Ectodermal cell (in vitro differentiated cells): ENCODE measurements at regions not wholly inside any gene's neighbourhood (a gene's known extent, or its start where the extent isn't known, plus 50 kb on each side); places are given as distances from the start of the nearest gene placed in this dataset.

ENCODE experiments used
- H3K27ac ChIP-seq: 2 replicates; pipeline ENCODE4 v1.7.0; 2013; ENCODE audit warnings: mild to moderate bottlenecking, low read depth, low read length; ENCODE audit not compliant: insufficient read depth, poor library complexity, severe bottlenecking
- H3K27me3 ChIP-seq: 2 replicates; pipeline ENCODE4 v1.7.0; 2013; ENCODE audit warnings: mild to moderate bottlenecking, low read length; ENCODE audit not compliant: insufficient read depth, control insufficient read depth, poor library complexity, severe bottlenecking
- H3K36me3 ChIP-seq: one replicate; pipeline ENCODE4 v1.7.0; 2013; ENCODE audit warnings: low read length; ENCODE audit not compliant: control insufficient read depth, insufficient read depth
- H3K4me1 ChIP-seq: one replicate; pipeline ENCODE4 v1.7.0; 2013; ENCODE audit warnings: low read length; ENCODE audit not compliant: control insufficient read depth, insufficient read depth
- H3K4me3 ChIP-seq: 2 replicates; pipeline ENCODE4 v1.7.0; 2013; ENCODE audit warnings: low read depth, low read length, control low read depth; ENCODE audit not compliant: insufficient read depth
- H3K9me3 ChIP-seq: 2 replicates; pipeline ENCODE4 v1.7.0; 2013; ENCODE audit warnings: mild to moderate bottlenecking, low read length, moderate library complexity; ENCODE audit not compliant: control insufficient read depth
- WGBS, 2 experiments: methylation state at CpG; one replicate each; pipeline ENCODE4 v1.1.7; 2013; ENCODE audit warnings: missing lambda C conversion rate in 2 of 2; 5-methylcytosine and 5-hydroxymethylcytosine counted together

GRCh38 chr1:208460823-208461222, 216.6 kb upstream of the PLXNA2 start:
- Histone ChIP-seq H3K36me3 (no peaks in the 10 kb centered on the region), H3K27ac (no peak overlapping the region), H3K4me3 (no peak overlapping the region), H3K4me1 (no peaks in the 10 kb centered on the region), H3K27me3 (no peaks in the 10 kb centered on the region), H3K9me3 (no peaks in the 10 kb centered on the region)
- WGBS, 2 experiments: 88 to 89% methylated on average over 3 of the region's 3 CpGs

GRCh38 chr1:208461680-208462079, 217.5 kb upstream of the PLXNA2 start:
- Histone ChIP-seq H3K4me3 (no peak overlapping the region), H3K4me1 (no peaks in the 10 kb centered on the region)
- 83 to 85% methylated on average over 4 of the region's 4 CpGs for WGBS, 2 experiments

GRCh38 chr1:208462761-208463160, 218.6 kb upstream of the PLXNA2 start:
- no peaks in the 10 kb centered on the region for H3K36me3 ChIP-seq
- no peaks in the 10 kb centered on the region for H3K4me1 ChIP-seq
- no peaks in the 10 kb centered on the region for H3K9me3 ChIP-seq
- 96% methylated on average over 6 of the region's 6 CpGs for WGBS, 2 experiments
- no peaks in the 10 kb centered on the region for H3K27me3 ChIP-seq
- H3K4me3 ChIP-seq: no peak overlapping the region
- no peak overlapping the region for H3K27ac ChIP-seq

More at GRCh38 chr1:208461680-208462079, 217.5 kb upstream of the PLXNA2 start:
- H3K9me3 ChIP-seq: no peaks in the 10 kb centered on the region
- H3K27me3 ChIP-seq: no peaks in the 10 kb centered on the region
- no peak overlapping the region for H3K27ac ChIP-seq
- H3K36me3 ChIP-seq: no peaks in the 10 kb centered on the region

GRCh38 chr1:208465266-208465665, 221.1 kb upstream of the PLXNA2 start:
- Histone ChIP-seq H3K4me3 (no peak overlapping the region), H3K4me1 (peaks cover 4% of the 10 kb centered on the region), H3K27ac (no peak overlapping the region), H3K36me3 (no peaks in the 10 kb centered on the region), H3K9me3 (no peaks in the 10 kb centered on the region), H3K27me3 (no peaks in the 10 kb centered on the region)
- 92 to 98% methylated on average over 3 of the region's 3 CpGs for WGBS, 2 experiments

GRCh38 chr1:208465786-208466590, 221.8 kb upstream of the PLXNA2 start:
- 85 to 87% methylated on average over 4 of the region's 4 CpGs for WGBS, 2 experiments
- no peaks in the 10 kb centered on the region for H3K27me3 ChIP-seq

GRCh38 chr1:208467151-208467780, 223.1 kb upstream of the PLXNA2 start:
- no peaks in the 10 kb centered on the region for H3K27me3 ChIP-seq
- no peaks in the 10 kb centered on the region for H3K36me3 ChIP-seq
- WGBS, 2 experiments: 90 to 96% methylated on average over 7 of the region's 7 CpGs
- H3K27ac ChIP-seq: no peak overlapping the region
- H3K4me1 ChIP-seq: peaks cover 4% of the 10 kb centered on the region
- no peaks in the 10 kb centered on the region for H3K9me3 ChIP-seq
- H3K4me3 ChIP-seq: no peak overlapping the region

More at GRCh38 chr1:208465786-208466590, 221.8 kb upstream of the PLXNA2 start:
- H3K36me3 ChIP-seq: no peaks in the 10 kb centered on the region
- no peak overlapping the region for H3K27ac ChIP-seq
- H3K9me3 ChIP-seq: no peaks in the 10 kb centered on the region
- peaks cover 4% of the 10 kb centered on the region for H3K4me1 ChIP-seq
- no peak overlapping the region for H3K4me3 ChIP-seq

- Histone ChIP-seq H3K9me3 (no peaks in the 10 kb centered on the region), H3K36me3 (no peaks in the 10 kb centered on the region), H3K4me1 (peaks cover 13% of the 10 kb centered on the region), H3K4me3 (no peak overlapping the region), H3K27ac (no peak overlapping the region), H3K27me3 (no peaks in the 10 kb centered on the region)
- WGBS, 2 experiments: 92 to 95% methylated on average over 3 to 4 of the region's 4 CpGs
Observed at GRCh38 chr1:208475449-208475848, 231.3 kb upstream of the PLXNA2 start.

- Histone ChIP-seq H3K4me1 (peaks cover 13% of the 10 kb centered on the region), H3K27me3 (no peaks in the 10 kb centered on the region), H3K9me3 (no peaks in the 10 kb centered on the region), H3K27ac (no peak overlapping the region), H3K36me3 (no peaks in the 10 kb centered on the region), H3K4me3 (no peak overlapping the region)
- 88 to 94% methylated on average over 5 of the region's 5 CpGs for WGBS, 2 experiments
Observed at GRCh38 chr1:208475951-208476845, 232.0 kb upstream of the PLXNA2 start.

- peaks cover 13% of the 10 kb centered on the region for H3K4me1 ChIP-seq
- no peak overlapping the region for H3K4me3 ChIP-seq
- H3K27me3 ChIP-seq: no peaks in the 10 kb centered on the region
- H3K36me3 ChIP-seq: no peaks in the 10 kb centered on the region
- WGBS, 2 experiments: 93% methylated on average over 2 of the region's 2 CpGs
- H3K9me3 ChIP-seq: no peaks in the 10 kb centered on the region
- no peak overlapping the region for H3K27ac ChIP-seq
Observed at GRCh38 chr1:208476846-208477170, 232.6 kb upstream of the PLXNA2 start.

- Histone ChIP-seq H3K27me3 (no peaks in the 10 kb centered on the region), H3K27ac (no peak overlapping the region), H3K9me3 (no peaks in the 10 kb centered on the region), H3K4me3 (no peak overlapping the region), H3K36me3 (no peaks in the 10 kb centered on the region), H3K4me1 (peaks cover 13% of the 10 kb centered on the region)
- 92 to 93% methylated on average over 7 of the region's 7 CpGs for WGBS, 2 experiments
Observed at GRCh38 chr1:208479435-208479834, 235.3 kb upstream of the PLXNA2 start.
